Hepatocyte (in vitro differentiated cells): ENCODE measurements at regions not wholly inside any gene's neighbourhood (a gene's known extent, or its start where the extent isn't known, plus 50 kb on each side); places are given as distances from the start of the nearest gene placed in this dataset.

Source experiments
- CTCF ChIP-seq: fragments of 200-600 bp; sonication (generic); IDR thresholded peaks from 2 replicates; pipeline ENCODE4 v1.5.1; 2016; ENCODE audit warnings: antibody characterized with exemption, mild to moderate bottlenecking; ENCODE audit not compliant: poor library complexity
- EZH2 ChIP-seq: fragments of 200-600 bp; sonication (generic); IDR thresholded peaks from 2 replicates; pipeline ENCODE4 v1.6.1; 2016; ENCODE audit warnings: antibody characterized with exemption, mild to moderate bottlenecking, borderline replicate concordance
- EZH2phosphoT487 ChIP-seq: fragments of 200-600 bp; sonication (generic); IDR thresholded peaks from one replicate; pipeline ENCODE4 v1.6.1; 2018; ENCODE audit warnings: antibody characterized with exemption, mild to moderate bottlenecking, low read depth, moderate library complexity; ENCODE audit not compliant: unreplicated experiment, severe bottlenecking

- TF ChIP-seq CTCF (no peak), EZH2 (no peak), EZH2phosphoT487 (no peak)
Observed at GRCh38 chr1:60908159-60908558, 174.2 kb upstream of the NFIA start.
